CD14-positive monocyte (primary cell): ENCODE measurements at regions not wholly inside any gene's neighbourhood (a gene's known extent, or its start where the extent isn't known, plus 50 kb on each side); places are given as distances from the start of the nearest gene placed in this dataset.
"Not testable (repeated sequence)": the region's sequence is repeated elsewhere in the genome, so short reads cannot be mapped to it uniquely, and the experiment has no call there.

Source experiments
- DNase-seq, 3 donors: peaks; one replicate each; pipeline ENCODE4 v3.0.0-alpha.2; 2011 to 2022
- H2AFZ ChIP-seq: 2 replicates; pipeline ENCODE4 v1.6.0; 2012; ENCODE audit warnings: mild to moderate bottlenecking, low read depth, low read length, inconsistent platforms; ENCODE audit not compliant: insufficient read depth, poor library complexity, severe bottlenecking
- H3K27ac ChIP-seq, 2 donors: 1 replicate in 1 of 2; 2 replicates in 1 of 2; pipeline ENCODE4 v1.5.1; 2012 to 2013; ENCODE audit warnings: low read length in 2 of 2, control low read depth in 1 of 2, inconsistent platforms in 1 of 2, low read depth in 1 of 2, mild to moderate bottlenecking in 1 of 2
- H3K27me3 ChIP-seq, 2 donors: one replicate each; pipeline versions ENCODE4 v1.6.0 to v1.6.1; 2011 to 2013; ENCODE audit warnings: low read length in 2 of 2; ENCODE audit not compliant: control insufficient read depth in 2 of 2, insufficient read depth in 2 of 2
- H3K36me3 ChIP-seq, 2 donors: replicated peaks in 1 of 2; 1 replicate in 1 of 2; 2 replicates in 1 of 2; pipeline versions ENCODE4 v1.5.1 to v1.6.1; 2012 to 2013; ENCODE audit warnings: low read length in 2 of 2, control low read depth in 1 of 2, inconsistent platforms in 1 of 2, mild to moderate bottlenecking in 1 of 2; ENCODE audit not compliant: insufficient read depth in 2 of 2, control insufficient read depth in 1 of 2
- H3K4me1 ChIP-seq, 2 donors: 1 replicate in 1 of 2; 2 replicates in 1 of 2; pipeline versions ENCODE4 v1.5.1 to v1.6.1; 2012 to 2013; ENCODE audit warnings: low read length in 2 of 2, control low read depth in 1 of 2, inconsistent platforms in 1 of 2, mild to moderate bottlenecking in 1 of 2, moderate library complexity in 1 of 2; ENCODE audit not compliant: insufficient read depth in 2 of 2, control insufficient read depth in 1 of 2
- H3K4me2 ChIP-seq: replicated peaks from 2 replicates; pipeline ENCODE3; 2012; ENCODE audit warnings: low read length, moderate library complexity, mild to moderate bottlenecking; ENCODE audit not compliant: poor library complexity, severe bottlenecking; ENCODE audit errors: extremely low read depth
- H3K4me3 ChIP-seq, 3 experiments: fragments of 200-600 bp in 1 of 3; sonication (generic) in 1 of 3; replicated peaks in 1 of 3; 1 replicate in 2 of 3; 2 replicates in 1 of 3; pipeline ENCODE4 v1.5.1; 2011 to 2013; ENCODE audit warnings: low read length in 3 of 3, mild to moderate bottlenecking in 3 of 3, control low read depth in 2 of 3, low read depth in 2 of 3, inconsistent platforms in 1 of 3, moderate library complexity in 1 of 3
- H3K79me2 ChIP-seq: 2 replicates; pipeline ENCODE4 v1.6.0; 2012; ENCODE audit warnings: mild to moderate bottlenecking, control low read depth, inconsistent platforms, low read length, moderate library complexity; ENCODE audit not compliant: insufficient read depth
- H3K9ac ChIP-seq: 2 replicates; pipeline ENCODE4 v1.6.0; 2017; ENCODE audit warnings: low read length, mild to moderate bottlenecking; ENCODE audit not compliant: insufficient read depth, poor library complexity, severe bottlenecking
- H3K9me3 ChIP-seq, 2 donors: replicated peaks in 1 of 2; 1 replicate in 1 of 2; 2 replicates in 1 of 2; pipeline versions ENCODE4 v1.5.1 to v1.6.1; 2012 to 2013; ENCODE audit warnings: low read length in 2 of 2, control low read depth in 1 of 2; ENCODE audit not compliant: control insufficient read depth in 1 of 2, insufficient read depth in 1 of 2
- H4K20me1 ChIP-seq: 2 replicates; pipeline ENCODE4 v1.6.0; 2012; ENCODE audit warnings: mild to moderate bottlenecking, low read length, control low read depth, moderate library complexity; ENCODE audit not compliant: insufficient read depth
- H3K27ac Mint-ChIP-seq, 7 donors: one replicate each; pipeline ENCODE4 v1.8.0; 2020; ENCODE audit warnings: mild to moderate bottlenecking in 7 of 7, mixed read lengths in 7 of 7, moderate library complexity in 6 of 7, inconsistent platforms in 2 of 7
- H3K27me3 Mint-ChIP-seq, 3 donors: one replicate each; pipeline ENCODE4 v1.8.0; 2021 to 2022; ENCODE audit warnings: low read depth in 3 of 3, mild to moderate bottlenecking in 3 of 3, mixed read lengths in 3 of 3, moderate library complexity in 3 of 3, inconsistent platforms in 1 of 3
- H3K36me3 Mint-ChIP-seq, 2 donors: one replicate each; pipeline ENCODE4 v1.8.0; 2020; ENCODE audit warnings: mixed read lengths in 2 of 2, inconsistent platforms in 1 of 2, mild to moderate bottlenecking in 1 of 2
- H3K4me1 Mint-ChIP-seq: one replicate; pipeline ENCODE4 v1.8.0; 2020; ENCODE audit warnings: mild to moderate bottlenecking, mixed read lengths
- H3K4me3 Mint-ChIP-seq, 2 donors: one replicate each; pipeline ENCODE4 v1.8.0; 2020; ENCODE audit warnings: mild to moderate bottlenecking in 2 of 2, mixed read lengths in 2 of 2, moderate library complexity in 1 of 2
- H3K9me3 Mint-ChIP-seq, 7 donors: one replicate each; pipeline ENCODE4 v1.8.0; 2020 to 2022; ENCODE audit warnings: mixed read lengths in 7 of 7, mild to moderate bottlenecking in 6 of 7, moderate library complexity in 6 of 7, inconsistent platforms in 2 of 7
- WGBS: methylation state at CpG from one replicate; pipeline ENCODE4 v1.1.5; 2013; ENCODE audit warnings: missing lambda C conversion rate; ENCODE audit not compliant: insufficient coverage; 5-methylcytosine and 5-hydroxymethylcytosine counted together
- intact Hi-C, 2 donors: fragments of 100-400 bp; cut with micrococcal nuclease; formaldehyde crosslinking; loops; one replicate each; pipeline versions ENCODE4 v1.15.0 to v1.15.1; 2023
- TF ChIP-seq, protein P1 (sequence below): fragments of 200-600 bp; IDR thresholded peaks from one replicate; pipeline ENCODE4 v1.8.0; 2022; ENCODE audit warnings: antibody characterized with exemption, mild to moderate bottlenecking

GRCh38 chr3:4908433-4909156 is 70.6 kb upstream of the BHLHE40 start:
- H4K20me1 ChIP-seq: no peaks in the 10 kb centered on the region
- H3K36me3 ChIP-seq: no peaks in the 10 kb centered on the region
- Mint-ChIP-seq H3K9me3 (peaks cover 3 to 8% (median 6%) of the 10 kb centered on the region in 7 donors), H3K36me3 (no peaks in the 10 kb centered on the region), H3K4me1 (peaks cover 8% of the 10 kb centered on the region), H3K27ac (no peak overlapping the region), H3K4me3 (no peak overlapping the region), H3K27me3 (peaks cover 0 to 2% (median 0%) of the 10 kb centered on the region in 3 donors)
- no peaks in the 10 kb centered on the region for H3K27me3 ChIP-seq
- H3K79me2 ChIP-seq: no peaks in the 10 kb centered on the region
- H3K9ac ChIP-seq: no peak overlapping the region
- no peak overlapping the region for H3K4me2 ChIP-seq
- H3K4me1 ChIP-seq: peaks cover 3 to 11% of the 10 kb centered on the region in 2 donors
- no peak overlapping the region for H2AFZ ChIP-seq
- H3K9me3 ChIP-seq: peaks cover under 1 to 5% of the 10 kb centered on the region in 2 donors
- WGBS: 100% methylated on average over 3 of the region's 8 CpGs
- H3K4me3 ChIP-seq: no peak overlapping the region
- TF ChIP-seq, protein P1, sequence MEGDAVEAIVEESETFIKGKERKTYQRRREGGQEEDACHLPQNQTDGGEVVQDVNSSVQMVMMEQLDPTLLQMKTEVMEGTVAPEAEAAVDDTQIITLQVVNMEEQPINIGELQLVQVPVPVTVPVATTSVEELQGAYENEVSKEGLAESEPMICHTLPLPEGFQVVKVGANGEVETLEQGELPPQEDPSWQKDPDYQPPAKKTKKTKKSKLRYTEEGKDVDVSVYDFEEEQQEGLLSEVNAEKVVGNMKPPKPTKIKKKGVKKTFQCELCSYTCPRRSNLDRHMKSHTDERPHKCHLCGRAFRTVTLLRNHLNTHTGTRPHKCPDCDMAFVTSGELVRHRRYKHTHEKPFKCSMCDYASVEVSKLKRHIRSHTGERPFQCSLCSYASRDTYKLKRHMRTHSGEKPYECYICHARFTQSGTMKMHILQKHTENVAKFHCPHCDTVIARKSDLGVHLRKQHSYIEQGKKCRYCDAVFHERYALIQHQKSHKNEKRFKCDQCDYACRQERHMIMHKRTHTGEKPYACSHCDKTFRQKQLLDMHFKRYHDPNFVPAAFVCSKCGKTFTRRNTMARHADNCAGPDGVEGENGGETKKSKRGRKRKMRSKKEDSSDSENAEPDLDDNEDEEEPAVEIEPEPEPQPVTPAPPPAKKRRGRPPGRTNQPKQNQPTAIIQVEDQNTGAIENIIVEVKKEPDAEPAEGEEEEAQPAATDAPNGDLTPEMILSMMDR: no peak
- intact Hi-C loops: no loop called here
- H3K27ac ChIP-seq: no peak overlapping the region
- no peak for DNase-seq

DNA sequence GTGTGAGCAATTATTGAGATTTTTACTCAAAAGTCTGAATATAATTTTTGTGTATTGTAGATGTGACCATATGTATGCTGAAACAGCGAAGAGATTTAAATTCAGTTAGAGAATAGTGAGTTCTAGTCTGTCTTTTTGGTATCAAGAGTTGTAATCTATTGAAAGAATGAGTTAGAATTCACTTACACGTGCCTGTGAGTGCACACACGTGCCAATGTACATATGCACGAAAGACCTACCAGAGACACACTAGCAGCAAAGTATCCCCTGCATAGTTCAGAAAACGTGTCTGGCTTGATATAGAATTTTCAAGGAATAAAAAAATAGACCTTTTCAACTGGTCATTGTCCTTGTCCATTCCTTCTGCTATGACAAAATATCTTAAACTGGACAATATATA is 64.8 kb upstream of the BHLHE40 start:
- H2AFZ ChIP-seq: no peak overlapping the region
- H3K27ac ChIP-seq: no peak overlapping the region
- no peaks in the 10 kb centered on the region for H3K4me1 ChIP-seq
- H3K27me3 ChIP-seq: no peaks in the 10 kb centered on the region
- intact Hi-C loops: no loop called here
- no peak overlapping the region for H3K4me3 Mint-ChIP-seq
- no peak overlapping the region for H3K27ac Mint-ChIP-seq
- peaks cover 0 to 2% (median 0%) of the 10 kb centered on the region in 3 donors for H3K27me3 Mint-ChIP-seq
- H3K4me2 ChIP-seq: no peak overlapping the region
- peaks cover 4 to 15% of the 10 kb centered on the region in 2 donors for H3K9me3 ChIP-seq
- H3K9ac ChIP-seq: no peak overlapping the region
- no peak for DNase-seq
- H3K79me2 ChIP-seq: no peaks in the 10 kb centered on the region
- no peaks in the 10 kb centered on the region for H3K36me3 Mint-ChIP-seq
- H3K4me1 Mint-ChIP-seq: no peaks in the 10 kb centered on the region
- H4K20me1 ChIP-seq: no peaks in the 10 kb centered on the region
- H3K9me3 Mint-ChIP-seq: peaks cover 7 to 20% (median 14%) of the 10 kb centered on the region in 7 donors
- TF ChIP-seq, protein P1: no peak
- WGBS: 100% methylated on average over 1 of the region's 5 CpGs
- H3K4me3 ChIP-seq: no peak overlapping the region
- no peaks in the 10 kb centered on the region for H3K36me3 ChIP-seq

- intact Hi-C loops, H3K27me3 ChIP-seq, H2AFZ ChIP-seq, H3K79me2 ChIP-seq, H3K27ac ChIP-seq, H3K4me3 ChIP-seq, H3K4me2 ChIP-seq, H3K4me1 ChIP-seq, H3K27me3 Mint-ChIP-seq, H3K4me3 Mint-ChIP-seq, H4K20me1 ChIP-seq, DNase-seq, H3K4me1 Mint-ChIP-seq, H3K27ac Mint-ChIP-seq, H3K9ac ChIP-seq, H3K36me3 ChIP-seq, H3K9me3 ChIP-seq, H3K9me3 Mint-ChIP-seq, H3K36me3 Mint-ChIP-seq: not testable (repeated sequence)
- no CpG with 5 or more reads among the region's 2 CpGs for WGBS
These were observed 57.6 kb upstream of the BHLHE40 start for GRCh38 chr3:4921589-4921988.
